Spleen (tissue), 7 donors: ENCODE measurements at regions not wholly inside any gene's neighbourhood (a gene's known extent, or its start where the extent isn't known, plus 50 kb on each side); places are given as distances from the start of the nearest gene placed in this dataset.

Experiments used
- POLR2AphosphoS5 ChIP-seq, 3 donors: sonication (generic); formaldehyde crosslinking; IDR thresholded peaks; one replicate each; pipeline ENCODE4 v1.5.1; 2017; ENCODE audit warnings: antibody characterized with exemption in 3 of 3
- TF ChIP-seq, protein P1 (sequence below), 11 experiments: fragments of 200-600 bp in 7 of 11; fragments of 450-650 bp in 4 of 11; sonication (generic) in 4 of 11; IDR thresholded peaks in 8 of 11; conservative IDR thresholded peaks in 3 of 11; 1 replicate in 7 of 11; 2 replicates in 4 of 11; pipeline versions ENCODE4 v1.4.0 to v1.8.0; 2016 to 2021; ENCODE audit warnings: antibody characterized with exemption in 11 of 11, inconsistent platforms in 4 of 11, mild to moderate bottlenecking in 1 of 11
- donor health status: DM: no; HTN: no; CAD: no; lungs with moderate emphysema.
- donor health status: DM: no; HTN: no; CAD: no.
- donor health status: DM: no; HTN: no; CAD: no.

DNA sequence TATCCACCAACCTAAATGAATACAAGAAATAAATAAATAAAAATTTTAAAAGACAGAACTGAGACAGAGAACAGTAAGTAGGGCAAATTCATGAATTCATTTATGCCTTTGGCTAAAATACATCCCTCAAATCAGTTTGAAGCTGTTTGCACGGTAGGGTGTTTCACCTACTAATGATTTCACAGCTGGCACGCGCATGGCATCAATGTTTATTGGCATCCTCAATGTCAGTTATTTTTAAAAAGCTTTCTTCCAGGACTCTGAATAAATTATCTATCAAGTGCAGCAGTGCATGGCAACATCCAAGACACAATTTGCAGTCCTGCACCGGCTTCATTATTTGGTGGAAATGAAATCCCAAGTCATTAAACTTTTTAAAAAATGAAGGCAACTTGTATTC lies 985.2 kb upstream of the ROBO1 start:
- TF ChIP-seq, protein P1, sequence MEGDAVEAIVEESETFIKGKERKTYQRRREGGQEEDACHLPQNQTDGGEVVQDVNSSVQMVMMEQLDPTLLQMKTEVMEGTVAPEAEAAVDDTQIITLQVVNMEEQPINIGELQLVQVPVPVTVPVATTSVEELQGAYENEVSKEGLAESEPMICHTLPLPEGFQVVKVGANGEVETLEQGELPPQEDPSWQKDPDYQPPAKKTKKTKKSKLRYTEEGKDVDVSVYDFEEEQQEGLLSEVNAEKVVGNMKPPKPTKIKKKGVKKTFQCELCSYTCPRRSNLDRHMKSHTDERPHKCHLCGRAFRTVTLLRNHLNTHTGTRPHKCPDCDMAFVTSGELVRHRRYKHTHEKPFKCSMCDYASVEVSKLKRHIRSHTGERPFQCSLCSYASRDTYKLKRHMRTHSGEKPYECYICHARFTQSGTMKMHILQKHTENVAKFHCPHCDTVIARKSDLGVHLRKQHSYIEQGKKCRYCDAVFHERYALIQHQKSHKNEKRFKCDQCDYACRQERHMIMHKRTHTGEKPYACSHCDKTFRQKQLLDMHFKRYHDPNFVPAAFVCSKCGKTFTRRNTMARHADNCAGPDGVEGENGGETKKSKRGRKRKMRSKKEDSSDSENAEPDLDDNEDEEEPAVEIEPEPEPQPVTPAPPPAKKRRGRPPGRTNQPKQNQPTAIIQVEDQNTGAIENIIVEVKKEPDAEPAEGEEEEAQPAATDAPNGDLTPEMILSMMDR (IDR thresholded peaks at IDR 0.05 in 8 of 11, conservative IDR thresholded peaks at IDR 0.05 in 3 of 11), result no peak
- TF ChIP-seq POLR2AphosphoS5 (IDR thresholded peaks at IDR 0.05), result no peak
